Activated T-cell treated with anti-CD3 and anti-CD28 coated beads, Interleukin-2, amount 50 U/mL, for 1 hour (primary cell): ENCODE measurements at regions not wholly inside any gene's neighbourhood (a gene's known extent, or its start where the extent isn't known, plus 50 kb on each side); places are given as distances from the start of the nearest gene placed in this dataset.
"Not testable (repeated sequence)": the region's sequence is repeated elsewhere in the genome, so short reads cannot be mapped to it uniquely, and the experiment has no call there.

ENCODE experiments used
- DNase-seq: peaks from one replicate; pipeline ENCODE4 v3.0.0-alpha.2; 2020

- no peak for DNase-seq
Observed at GRCh38 chr9:19926774-19927173, 137.9 kb upstream of the SLC24A2 start.

- peak; percentile 69 for DNase-seq
Observed at GRCh38 chr9:19925674-19926503, 137.1 kb upstream of the SLC24A2 start.

GRCh38 chr9:19924080-19924479, 135.2 kb upstream of the SLC24A2 start:
- no peak for DNase-seq

GRCh38 chr9:19922476-19923118, 133.8 kb upstream of the SLC24A2 start:
- DNase-seq, result no peak

GRCh38 chr9:19920401-19920800, 131.6 kb upstream of the SLC24A2 start:
- no peak for DNase-seq

GRCh38 chr9:19918630-19919029, 129.8 kb upstream of the SLC24A2 start:
- DNase-seq, result no peak

- DNase-seq, result no peak
Observed at GRCh38 chr9:19914044-19914443, 125.2 kb upstream of the SLC24A2 start.

- no peak for DNase-seq
Observed at GRCh38 chr9:19913151-19913550, 124.3 kb upstream of the SLC24A2 start.

- no peak for DNase-seq
Observed at GRCh38 chr9:19903076-19903475, 114.2 kb upstream of the SLC24A2 start.

- DNase-seq, result no peak
Observed at GRCh38 chr9:19901586-19901985, 112.7 kb upstream of the SLC24A2 start.

GRCh38 chr9:19896161-19896560, 107.3 kb upstream of the SLC24A2 start:
- DNase-seq, result no peak

- DNase-seq, result not testable (repeated sequence)
Observed at GRCh38 chr9:19895578-19895977, 106.7 kb upstream of the SLC24A2 start.

- no peak for DNase-seq
Observed at GRCh38 chr9:19895006-19895405, 106.2 kb upstream of the SLC24A2 start.

GRCh38 chr9:19885608-19886007, 96.8 kb upstream of the SLC24A2 start:
- no peak for DNase-seq

- no peak for DNase-seq
Observed at GRCh38 chr9:19879062-19879461, 90.2 kb upstream of the SLC24A2 start.

- no peak for DNase-seq
Observed at GRCh38 chr9:19876569-19877316, 87.9 kb upstream of the SLC24A2 start.

GRCh38 chr9:19875291-19875920, 86.6 kb upstream of the SLC24A2 start:
- no peak for DNase-seq

GRCh38 chr9:19873188-19873587, 84.4 kb upstream of the SLC24A2 start:
- DNase-seq, result not testable (repeated sequence)

- no peak for DNase-seq
Observed at GRCh38 chr9:19870988-19871387, 82.2 kb upstream of the SLC24A2 start.

- DNase-seq, result no peak
Observed at GRCh38 chr9:19840953-19841352, 52.1 kb upstream of the SLC24A2 start.
